ENCODE measurements at regions not wholly inside any gene's neighbourhood (a gene's known extent, or its start where the extent isn't known, plus 50 kb on each side); places are given as distances from the start of the nearest gene placed in this dataset.

DNA sequence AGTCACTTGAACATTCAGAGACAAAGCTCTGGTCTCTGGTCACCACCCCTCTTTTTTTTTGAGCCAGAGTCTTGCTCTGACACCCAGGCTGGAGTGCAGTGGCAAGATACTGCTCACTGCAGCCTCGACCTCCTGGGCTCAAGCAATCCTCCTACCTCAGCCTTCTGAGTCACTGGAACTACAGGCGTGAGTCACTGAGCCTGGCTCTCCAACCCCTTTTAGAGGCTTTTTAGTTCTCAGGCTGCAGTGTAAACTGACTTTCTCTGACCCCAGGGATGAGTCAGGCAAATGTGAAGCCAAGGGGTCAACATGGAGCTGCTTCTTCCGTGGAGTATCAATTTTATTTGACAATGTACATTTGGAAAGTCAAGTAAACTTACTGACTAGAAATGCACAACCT, 229.2 kb downstream of the PTTG2 start:
- in situ Hi-C loops (cut with HindIII; ENCODE audit: low pct_unique_long_range_greater_than_20kb, low sequenced_read_pairs) = no loop called here
- DNase-seq (ENCODE audit: low read depth) = peak; percentile 83

DNA sequence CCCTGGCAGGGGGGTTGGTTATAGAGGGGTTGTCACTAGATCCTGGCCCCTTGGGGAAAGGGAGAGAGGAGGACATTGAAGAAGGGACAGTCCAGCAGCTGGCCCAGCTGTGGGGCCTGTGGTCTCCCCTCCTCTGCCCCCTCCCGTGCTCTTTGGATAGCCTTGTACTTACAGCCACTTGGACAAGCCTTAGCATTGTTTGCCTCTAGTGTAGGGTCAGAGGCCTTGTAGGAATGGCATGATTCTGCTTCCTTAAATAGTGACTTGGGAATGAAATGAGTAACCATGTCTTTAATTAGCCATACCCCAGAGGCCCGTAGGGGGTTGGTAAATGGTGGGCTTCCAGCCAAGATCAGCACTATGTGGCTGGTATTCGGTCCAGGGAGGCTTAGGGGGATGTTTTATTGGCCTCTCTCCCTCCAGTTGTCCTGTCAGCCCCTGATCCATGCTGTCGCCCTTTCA, 230.6 kb downstream of the PTTG2 start:
- DNase-seq (ENCODE audit: low read depth) = peak; percentile 79
- in situ Hi-C loops (cut with HindIII; ENCODE audit: low pct_unique_long_range_greater_than_20kb, low sequenced_read_pairs) = no loop called here

DNA sequence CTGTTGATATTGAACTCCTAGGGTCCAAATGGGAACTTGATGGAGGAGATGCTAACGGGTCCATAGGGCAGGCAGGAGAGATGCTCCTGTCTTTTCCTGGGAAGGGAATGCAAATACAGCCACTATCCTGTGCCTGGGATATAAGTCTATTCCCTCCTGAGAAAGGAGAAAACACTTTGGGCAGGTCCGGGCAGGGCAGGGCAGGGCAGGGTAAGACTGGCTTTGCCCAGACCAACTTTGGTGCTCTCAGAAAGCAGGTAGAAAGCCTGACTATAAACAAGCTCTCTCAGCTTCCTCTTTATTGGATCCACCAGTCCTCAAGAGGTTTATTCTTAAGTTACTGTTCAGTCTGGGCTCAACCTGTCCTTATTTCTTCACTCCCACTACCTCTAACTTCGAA, 232.3 kb downstream of the PTTG2 start:
- in situ Hi-C loops (cut with HindIII; ENCODE audit: low pct_unique_long_range_greater_than_20kb, low sequenced_read_pairs) = no loop called here
- no peak for DNase-seq (ENCODE audit: low read depth)

DNA sequence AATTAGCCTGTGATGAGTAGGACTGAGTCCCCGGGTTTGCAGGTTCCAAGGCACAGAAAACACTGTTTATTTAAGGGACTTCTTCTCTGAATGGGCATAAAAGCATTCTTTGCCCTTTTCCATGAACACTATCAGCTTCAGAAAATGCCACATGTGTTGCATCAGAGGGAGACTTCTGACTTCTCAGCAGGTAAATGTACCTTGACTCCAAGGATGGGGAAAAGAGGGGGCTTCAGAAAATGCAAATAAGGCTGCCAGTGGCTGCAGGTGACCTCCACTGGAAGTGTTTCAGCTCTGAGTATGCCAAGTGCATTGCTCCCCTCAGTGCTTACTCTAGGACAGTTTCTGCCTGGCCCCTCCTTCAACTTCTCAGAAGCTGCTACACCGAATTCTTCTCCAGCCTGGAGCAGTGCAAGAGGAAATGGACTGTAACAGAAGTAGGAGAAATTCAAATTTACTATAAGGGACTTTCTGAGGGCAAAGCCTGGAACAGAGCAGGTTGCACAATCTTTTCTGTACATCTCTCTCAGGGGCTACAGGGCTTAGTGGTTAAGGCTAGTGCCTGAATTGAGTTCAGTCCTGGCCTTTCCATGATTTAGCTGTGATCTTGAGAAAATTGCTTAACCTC, 233.2 kb downstream of the PTTG2 start:
- in situ Hi-C loops (cut with HindIII; ENCODE audit: low pct_unique_long_range_greater_than_20kb, low sequenced_read_pairs) = no loop called here
- DNase-seq (ENCODE audit: low read depth) = no peak

DNA sequence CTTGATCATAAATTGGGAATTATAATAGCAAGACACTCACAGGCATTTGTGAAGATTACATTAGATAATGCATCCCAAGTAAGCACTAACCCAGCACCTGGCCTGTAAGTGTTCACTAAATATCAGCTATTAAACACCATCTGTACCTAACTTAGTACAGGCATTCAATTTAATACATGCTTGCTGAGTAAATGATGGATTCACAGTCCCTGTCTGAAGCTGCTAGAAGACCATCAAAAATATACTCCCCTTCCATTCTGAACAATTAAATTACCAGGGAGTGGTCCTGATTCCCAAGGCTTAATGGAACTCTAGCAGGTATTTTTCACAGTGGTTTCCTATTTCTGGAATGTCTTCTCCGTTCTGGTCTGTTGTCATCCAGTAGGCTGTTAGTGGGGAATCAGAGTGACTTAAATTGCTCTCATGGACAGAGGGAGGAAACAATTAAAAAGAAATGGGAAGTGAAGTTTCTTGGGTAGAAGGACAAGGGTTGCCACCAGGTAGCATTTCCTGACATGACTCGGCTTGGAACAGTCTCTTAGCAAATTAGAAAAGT, 233.9 kb downstream of the PTTG2 start:
- DNase-seq (ENCODE audit: low read depth) = no peak
- in situ Hi-C loops (cut with HindIII; ENCODE audit: low pct_unique_long_range_greater_than_20kb, low sequenced_read_pairs) = no loop called here

DNA sequence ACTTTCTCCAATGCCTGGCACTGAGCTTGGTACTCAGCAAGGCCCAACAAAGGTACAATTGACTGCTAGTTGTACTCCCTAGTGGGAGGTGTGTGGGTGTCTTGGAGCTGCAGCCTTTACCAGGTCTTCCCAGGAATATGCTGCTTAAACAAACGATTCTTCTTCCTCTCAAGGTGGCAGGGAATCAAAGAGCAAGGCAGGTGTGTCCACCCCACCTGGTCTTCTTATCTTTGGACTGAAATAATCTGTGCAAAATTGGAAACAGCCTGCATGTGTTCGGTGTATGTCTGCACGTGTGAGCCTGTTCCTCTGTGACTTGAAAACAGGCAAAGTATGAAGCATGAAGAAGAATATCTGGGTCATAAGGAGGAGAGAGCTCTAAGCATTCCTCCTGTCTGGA, 235.3 kb downstream of the PTTG2 start:
- in situ Hi-C loops (cut with HindIII; ENCODE audit: low pct_unique_long_range_greater_than_20kb, low sequenced_read_pairs) = no loop called here
- no peak for DNase-seq (ENCODE audit: low read depth)

DNA sequence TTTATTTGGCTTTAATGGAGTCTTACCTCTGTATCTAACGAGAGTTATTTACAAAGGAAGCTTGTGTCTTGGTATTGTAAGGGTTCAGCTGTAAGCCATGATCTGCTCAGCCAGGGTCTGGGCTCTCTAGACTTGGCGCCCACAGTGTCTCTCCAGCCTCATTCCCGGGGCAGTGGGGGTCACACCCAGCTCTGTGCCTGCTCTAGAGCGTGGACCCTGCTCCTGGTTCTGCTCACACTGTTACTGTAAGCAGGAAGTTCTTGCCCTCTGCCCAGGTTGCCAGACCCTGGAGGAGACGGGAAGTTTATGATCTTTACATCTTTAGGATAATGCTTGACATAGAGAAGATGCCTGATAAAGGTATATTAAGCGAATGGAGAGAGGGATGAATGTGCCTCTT, 235.7 kb downstream of the PTTG2 start:
- in situ Hi-C loops (cut with HindIII; ENCODE audit: low pct_unique_long_range_greater_than_20kb, low sequenced_read_pairs) = no loop called here
- DNase-seq (ENCODE audit: low read depth) = no peak

DNA sequence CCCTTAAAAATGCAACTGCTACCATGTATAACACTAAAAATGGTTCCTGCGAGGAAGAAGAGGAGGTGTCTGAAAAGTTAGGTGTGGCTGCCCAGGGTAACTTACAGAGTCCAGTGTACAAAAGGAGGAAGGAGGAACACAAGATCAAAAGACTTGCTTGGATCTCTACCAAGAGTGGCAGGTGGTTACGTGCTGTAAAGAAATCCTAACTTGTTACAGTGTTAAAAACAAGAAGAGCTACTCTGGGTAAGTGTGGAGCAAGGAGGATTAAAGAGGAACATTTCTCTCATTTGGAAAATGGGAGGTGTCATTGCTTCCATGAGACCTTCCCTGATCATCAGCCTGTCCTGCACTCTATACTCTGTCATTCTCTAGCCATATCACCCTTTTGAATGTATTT, 242.0 kb downstream of the PTTG2 start:
- in situ Hi-C loops (cut with HindIII; ENCODE audit: low pct_unique_long_range_greater_than_20kb, low sequenced_read_pairs) = no loop called here
- no peak for DNase-seq (ENCODE audit: low read depth)

DNA sequence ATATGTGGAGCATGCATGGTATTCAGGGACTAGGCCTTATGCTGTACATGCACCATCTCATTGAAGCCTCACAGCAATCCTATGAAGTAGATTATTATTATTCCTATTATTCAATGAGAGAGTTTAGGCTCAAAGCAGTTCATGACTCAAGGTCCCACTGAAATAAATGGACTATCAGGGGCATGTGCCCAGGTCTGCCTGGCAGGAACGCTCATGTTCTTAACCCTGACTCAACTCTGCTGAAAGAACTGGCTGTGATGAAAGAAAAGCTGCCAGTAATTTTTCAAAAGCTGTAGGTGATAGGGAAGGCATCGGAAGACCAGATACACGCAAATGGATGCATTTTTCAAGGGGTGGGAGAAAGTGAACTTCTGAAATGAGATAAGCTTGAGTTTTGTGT, 243.4 kb downstream of the PTTG2 start:
- in situ Hi-C loops (cut with HindIII; ENCODE audit: low pct_unique_long_range_greater_than_20kb, low sequenced_read_pairs) = no loop called here

DNA sequence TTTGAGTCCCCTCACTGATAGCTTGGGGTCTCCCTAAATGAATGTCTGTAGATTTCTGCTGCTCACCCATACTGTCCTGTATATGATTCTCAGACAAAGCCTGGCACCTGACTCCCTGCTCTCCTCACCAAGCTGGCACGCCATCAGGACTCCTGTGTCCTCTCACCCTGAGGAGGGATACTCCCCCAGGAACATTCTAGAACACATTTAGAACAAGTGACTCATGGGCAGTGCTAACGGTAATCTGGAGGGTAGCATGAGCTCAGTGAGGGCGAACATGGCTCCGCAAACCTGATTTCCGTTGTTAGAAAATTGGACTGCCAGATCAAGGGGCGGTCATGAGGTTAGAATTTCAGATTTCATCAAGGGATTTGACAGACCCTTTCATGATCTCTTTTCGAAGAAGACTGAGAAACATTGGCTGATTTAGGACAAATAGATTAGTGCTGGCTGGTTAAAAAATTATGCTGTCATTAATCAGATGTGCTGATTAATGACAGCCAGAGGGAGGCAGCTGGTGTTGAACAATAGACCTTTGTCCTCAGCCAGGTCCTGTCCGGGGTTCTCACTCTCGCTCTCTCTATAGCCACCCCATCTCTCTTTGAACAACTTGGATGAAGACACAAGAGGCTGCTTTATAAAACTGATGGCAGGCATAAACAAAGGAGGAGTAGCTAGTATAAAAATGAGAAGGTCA, 244.3 kb downstream of the PTTG2 start:
- in situ Hi-C loops (cut with HindIII; ENCODE audit: low pct_unique_long_range_greater_than_20kb, low sequenced_read_pairs) = no loop called here
- DNase-seq (ENCODE audit: low read depth) = no peak

More for the DNA sequence above, 243.4 kb downstream of the PTTG2 start:
- no peak for DNase-seq (ENCODE audit: low read depth)

DNA sequence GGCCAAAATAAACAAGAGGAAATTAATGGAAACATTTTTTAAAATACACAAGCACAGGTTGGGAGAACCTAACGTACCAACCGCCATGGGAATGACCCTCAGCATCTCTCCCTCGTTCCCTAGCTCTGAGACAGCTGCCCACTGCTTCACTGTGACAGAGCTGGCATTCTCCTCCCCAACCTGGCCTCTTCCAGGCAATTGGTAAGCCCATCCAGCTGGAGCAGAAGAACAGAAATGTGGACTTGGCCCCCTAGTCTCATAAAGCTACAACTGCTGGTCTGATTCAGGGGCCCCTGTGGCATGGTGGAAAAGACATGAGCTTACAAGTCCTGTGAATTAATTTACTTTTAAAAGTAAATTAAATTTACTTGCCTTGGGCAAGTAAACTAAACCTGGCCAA, 245.1 kb downstream of the PTTG2 start:
- in situ Hi-C loops (cut with HindIII; ENCODE audit: low pct_unique_long_range_greater_than_20kb, low sequenced_read_pairs) = no loop called here
- DNase-seq (ENCODE audit: low read depth) = no peak

DNA sequence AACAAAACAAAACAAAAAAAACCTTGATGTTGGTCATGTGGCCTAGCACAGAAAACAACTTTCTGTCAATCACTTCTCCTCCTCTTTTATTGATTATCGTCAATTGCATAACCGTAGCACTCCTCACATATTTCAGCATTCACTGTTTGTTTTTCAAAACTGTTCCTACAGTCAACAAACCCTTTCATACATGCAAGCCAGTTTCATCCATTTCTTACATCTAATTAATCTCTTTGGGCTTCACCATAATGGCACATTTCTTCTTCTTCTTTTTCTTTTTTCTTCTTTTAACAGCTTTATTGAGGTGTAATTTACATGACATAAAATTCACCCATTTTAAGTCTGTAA, 246.9 kb downstream of the PTTG2 start:
- in situ Hi-C loops (cut with HindIII; ENCODE audit: low pct_unique_long_range_greater_than_20kb, low sequenced_read_pairs) = no loop called here

DNA sequence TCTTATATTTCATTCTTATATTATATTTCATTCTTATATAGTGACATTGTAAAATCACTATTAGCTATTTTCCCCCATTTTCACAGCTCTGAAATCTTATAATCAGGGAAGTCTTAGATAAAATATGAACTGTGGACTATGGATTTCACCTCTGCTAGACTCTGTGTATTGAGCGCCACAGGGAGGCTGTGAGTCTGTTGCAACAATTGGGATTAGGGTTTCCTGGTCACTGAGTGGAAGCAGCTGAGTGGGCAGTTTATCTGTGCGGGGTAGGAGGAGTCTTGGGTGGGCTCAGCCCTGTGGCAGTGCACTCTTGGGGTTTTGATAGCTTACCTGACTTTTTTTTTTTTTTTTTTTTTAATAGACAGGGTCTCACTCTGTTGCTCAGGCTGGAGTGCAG, 249.5 kb downstream of the PTTG2 start:
- in situ Hi-C loops (cut with HindIII; ENCODE audit: low pct_unique_long_range_greater_than_20kb, low sequenced_read_pairs) = no loop called here
- no peak for DNase-seq (ENCODE audit: low read depth)

More for the DNA sequence above, 246.9 kb downstream of the PTTG2 start:
- no peak for DNase-seq (ENCODE audit: low read depth)

DNA sequence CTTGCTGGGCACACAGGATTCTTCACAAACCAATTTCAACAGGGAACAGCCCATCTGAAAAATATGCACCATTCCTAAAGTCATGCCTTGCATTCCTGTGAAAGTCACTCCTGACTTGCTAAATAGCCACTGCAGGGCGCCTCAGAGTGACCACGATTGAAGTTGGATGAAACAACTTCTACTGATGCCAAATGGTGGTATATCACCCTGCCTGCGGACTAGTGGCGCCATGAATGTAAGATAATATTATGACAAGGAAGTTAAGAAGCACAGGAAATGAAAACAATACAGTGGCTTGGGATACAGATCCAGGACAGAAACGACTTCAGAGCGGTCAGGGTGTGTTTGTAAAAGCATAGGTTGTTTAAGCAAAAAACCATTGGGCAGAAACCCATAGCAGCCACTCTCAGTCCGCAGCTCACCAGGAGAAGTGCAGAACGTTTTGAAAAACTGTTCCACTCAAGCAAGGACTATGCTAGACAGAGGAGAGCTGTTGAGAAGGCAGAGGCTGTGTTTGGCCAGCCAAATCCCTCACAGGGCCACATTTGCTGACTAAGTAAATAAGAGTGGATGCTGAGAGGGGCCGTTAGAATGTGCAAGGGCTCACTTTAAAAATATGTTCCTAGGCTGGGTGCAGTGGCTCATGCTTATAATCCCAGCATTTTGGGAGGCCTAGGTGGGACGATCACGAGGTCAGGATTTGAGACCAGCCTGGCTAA, 250.4 kb downstream of the PTTG2 start:
- in situ Hi-C loops (cut with HindIII; ENCODE audit: low pct_unique_long_range_greater_than_20kb, low sequenced_read_pairs) = no loop called here
- DNase-seq (ENCODE audit: low read depth) = peak; percentile 53

DNA sequence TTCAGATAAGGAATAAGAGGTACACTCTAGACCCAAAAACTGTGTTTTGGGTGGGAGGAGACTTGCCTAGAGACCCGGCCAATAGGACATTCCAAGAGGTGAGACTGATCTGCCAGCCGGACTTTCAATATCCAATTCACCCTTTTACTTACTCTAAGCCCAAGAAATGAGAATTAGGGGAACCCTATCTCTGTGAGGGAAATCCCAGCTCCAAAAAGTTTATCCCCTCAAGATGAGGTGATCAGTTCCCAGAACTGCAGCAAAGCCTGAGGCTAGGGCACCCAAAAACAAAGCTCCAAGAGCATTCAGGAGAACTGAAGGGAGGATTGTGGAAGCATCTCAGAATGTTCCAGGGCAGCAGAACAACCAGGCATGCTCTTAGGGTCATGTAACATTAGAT, 251.7 kb downstream of the PTTG2 start:
- in situ Hi-C loops (cut with HindIII; ENCODE audit: low pct_unique_long_range_greater_than_20kb, low sequenced_read_pairs) = no loop called here
- DNase-seq (ENCODE audit: low read depth) = no peak

DNA sequence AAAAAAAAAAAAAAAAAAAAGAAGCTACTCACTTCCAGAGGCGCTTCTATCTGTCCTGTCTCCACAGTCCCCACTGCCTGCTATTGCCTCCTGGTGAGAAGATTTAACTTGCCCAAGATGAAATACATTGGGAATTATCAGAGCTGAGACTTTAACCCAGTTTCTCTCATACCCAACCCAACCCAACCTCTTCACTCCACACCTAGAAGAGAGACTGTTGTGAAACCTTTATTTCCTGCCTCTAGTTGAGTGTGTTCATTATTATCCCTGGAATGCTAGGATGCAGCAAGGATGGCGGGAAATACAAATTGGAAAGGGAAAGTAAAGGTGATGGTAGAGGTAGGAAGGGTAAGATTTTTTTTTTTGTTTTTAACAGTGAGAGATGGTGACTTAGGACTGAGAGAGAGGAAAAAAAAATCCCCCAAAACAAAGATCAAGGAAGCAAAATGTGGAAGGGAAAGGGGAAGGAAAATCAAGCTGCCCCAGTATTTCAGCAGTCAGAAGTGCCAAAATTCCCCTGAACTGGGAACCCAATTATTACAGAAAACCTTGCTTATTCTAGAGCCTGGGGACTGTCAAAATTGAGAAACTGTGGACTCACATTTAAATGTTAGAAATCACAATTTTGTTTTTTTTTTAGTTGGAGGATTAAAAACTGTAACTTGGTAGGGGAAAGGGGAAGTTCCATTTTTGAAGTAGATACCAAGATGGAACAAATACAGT, 253.0 kb downstream of the PTTG2 start:
- in situ Hi-C loops (cut with HindIII; ENCODE audit: low pct_unique_long_range_greater_than_20kb, low sequenced_read_pairs) = no loop called here
- DNase-seq (ENCODE audit: low read depth) = no peak

DNA sequence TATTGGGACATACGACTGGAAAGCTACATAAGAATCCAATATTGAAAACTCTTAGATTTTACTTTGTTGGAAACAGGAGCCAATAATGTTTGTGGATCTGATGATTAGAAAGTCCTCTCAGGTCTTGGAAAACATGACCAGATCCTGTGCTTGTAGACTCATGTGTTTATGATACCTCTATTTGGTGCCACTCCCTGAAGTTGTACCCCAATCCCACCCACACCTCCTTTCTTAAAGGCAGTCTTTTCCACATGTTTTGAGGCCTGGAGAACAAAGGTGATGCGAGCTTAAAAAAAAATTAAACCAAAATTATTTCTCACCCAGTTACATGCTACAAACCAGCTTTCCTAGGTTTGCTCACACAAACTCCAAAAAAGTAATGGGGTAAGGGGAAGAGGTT, 262.7 kb downstream of the PTTG2 start:
- DNase-seq (ENCODE audit: low read depth) = no peak
- in situ Hi-C loops (cut with HindIII; ENCODE audit: low pct_unique_long_range_greater_than_20kb, low sequenced_read_pairs) = no loop called here

DNA sequence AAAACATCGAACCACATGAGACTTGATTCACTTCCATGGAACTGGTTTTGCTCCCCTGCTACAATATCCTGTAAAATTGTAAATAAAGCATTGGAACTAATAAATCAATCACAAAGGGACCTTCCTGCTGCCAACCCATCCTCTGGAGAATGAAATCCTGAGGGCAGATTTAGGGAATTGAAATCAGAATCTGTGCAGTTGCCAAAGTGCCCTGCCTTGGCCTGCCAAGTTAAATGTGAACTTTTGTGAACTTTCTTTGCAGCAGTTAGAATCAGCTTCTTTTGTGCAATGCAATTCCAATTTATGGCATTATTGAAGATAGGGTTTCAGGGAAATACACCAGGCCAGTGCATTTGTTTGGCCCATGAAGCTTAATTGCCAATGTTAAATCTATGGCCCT, 263.1 kb downstream of the PTTG2 start:
- in situ Hi-C loops (cut with HindIII; ENCODE audit: low pct_unique_long_range_greater_than_20kb, low sequenced_read_pairs) = no loop called here
- DNase-seq (ENCODE audit: low read depth) = no peak

DNA sequence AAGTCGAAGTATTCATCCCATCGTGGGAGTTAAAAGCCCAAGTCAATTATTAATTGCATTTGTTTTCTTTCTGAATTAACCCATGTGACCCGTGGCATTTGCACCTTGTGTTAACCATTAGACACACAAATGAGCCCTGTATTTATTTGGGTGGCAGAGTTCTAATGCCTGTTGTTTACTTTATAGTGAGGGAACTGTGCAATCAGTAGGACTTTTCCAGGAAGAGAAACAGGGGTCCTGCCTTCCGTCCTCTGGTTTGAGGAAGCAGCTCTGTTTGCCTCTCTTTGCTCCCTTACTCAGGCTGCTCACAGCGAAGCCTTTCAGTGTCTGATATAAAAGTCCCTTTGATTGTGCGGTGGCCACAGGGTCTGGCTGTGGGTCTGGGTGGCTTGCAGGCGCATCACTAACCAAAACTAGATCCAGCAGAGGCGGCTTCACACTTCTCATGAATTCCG, 263.6 kb downstream of the PTTG2 start:
- DNase-seq (ENCODE audit: low read depth) = peak; percentile 51
- in situ Hi-C loops (cut with HindIII; ENCODE audit: low pct_unique_long_range_greater_than_20kb, low sequenced_read_pairs) = no loop called here

Data from Caki2 (cell line).